Body of pancreas (tissue), 4 donors: ENCODE measurements at regions not wholly inside any gene's neighbourhood (a gene's known extent, or its start where the extent isn't known, plus 50 kb on each side); places are given as distances from the start of the nearest gene placed in this dataset.

Experiments used
- ATAC-seq: fragments of 150-250 bp; one replicate; pipeline ENCODE4 v1.9.1; 2016
- DNase-seq, 4 donors: peaks; one replicate each; pipeline ENCODE4 v3.0.0-alpha.2; 2019
- H3K27ac ChIP-seq, 4 donors: fragments of 200-600 bp; sonication (generic); 1 replicate in 3 of 4; 2 replicates in 1 of 4; pipeline versions ENCODE4 v1.5.1 to v1.6.1; 2016 to 2019; ENCODE audit warnings: mild to moderate bottlenecking in 1 of 4, mixed read lengths in 1 of 4, moderate library complexity in 1 of 4
- H3K27me3 ChIP-seq, 2 donors: fragments of 200-600 bp; sonication (generic); one replicate each; pipeline ENCODE4 v1.6.0; 2016; ENCODE audit warnings: mild to moderate bottlenecking in 1 of 2
- H3K36me3 ChIP-seq, 2 donors: fragments of 200-600 bp; sonication (generic); replicated peaks in 1 of 2; 2 replicates each; pipeline ENCODE4 v1.5.1; 2016; ENCODE audit warnings: low read depth in 2 of 2; ENCODE audit not compliant: insufficient read depth in 1 of 2
- H3K4me1 ChIP-seq: fragments of 200-600 bp; sonication (generic); one replicate; pipeline ENCODE4 v1.6.0; 2016
- H3K4me3 ChIP-seq, 2 donors: fragments of 200-600 bp; sonication (generic); 1 replicate in 1 of 2; 2 replicates in 1 of 2; pipeline ENCODE4 v1.5.1; 2016 to 2019
- H3K9me3 ChIP-seq, 3 donors: fragments of 200-600 bp; sonication (generic); 1 replicate in 2 of 3; 2 replicates in 1 of 3; pipeline ENCODE4 v1.5.1; 2016
- POLR2A ChIP-seq, 3 donors: fragments of 450-650 bp; IDR thresholded peaks; one replicate each; pipeline ENCODE4 v1.6.1; 2016; ENCODE audit warnings: antibody characterized with exemption in 3 of 3, mild to moderate bottlenecking in 2 of 3
- WGBS, 2 donors: methylation state at CpG; one replicate each; pipeline ENCODE4 v1.1.5; 2017; 5-methylcytosine and 5-hydroxymethylcytosine counted together
- intact Hi-C: fragments of 100-400 bp; cut with DNase I; formaldehyde crosslinking; loops from one replicate; pipeline ENCODE4 v1.15.1; 2023
- TF ChIP-seq, protein P1 (sequence below), 7 experiments: fragments of 450-650 bp in 4 of 7; fragments of 200-600 bp in 3 of 7; sonication (generic) in 3 of 7; IDR thresholded peaks; one replicate each; pipeline ENCODE4 v1.5.1; 2016 to 2019; ENCODE audit warnings: antibody characterized with exemption in 7 of 7

DNA sequence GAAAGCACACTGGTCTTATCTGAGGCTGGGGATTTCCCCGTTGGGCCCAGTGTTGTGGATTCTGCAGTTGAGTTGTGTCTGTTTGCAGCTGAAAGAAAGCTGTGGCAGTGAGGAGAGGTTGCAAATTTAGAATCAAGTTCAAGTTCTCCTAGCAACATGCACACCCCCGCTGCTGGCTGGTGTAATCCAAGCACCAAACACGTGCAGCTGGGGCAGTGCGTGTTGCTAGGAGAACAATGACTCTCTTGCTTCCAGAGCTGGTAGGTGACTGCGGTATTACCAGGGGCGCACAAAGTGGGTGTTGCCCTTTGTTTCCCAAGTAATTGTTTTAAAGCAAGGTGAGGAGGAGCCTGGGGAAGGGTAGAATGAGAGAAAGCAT, 91.5 kb downstream of the IER5 start:
- no peak overlapping the region for H3K27ac ChIP-seq
- TF ChIP-seq, protein P1, sequence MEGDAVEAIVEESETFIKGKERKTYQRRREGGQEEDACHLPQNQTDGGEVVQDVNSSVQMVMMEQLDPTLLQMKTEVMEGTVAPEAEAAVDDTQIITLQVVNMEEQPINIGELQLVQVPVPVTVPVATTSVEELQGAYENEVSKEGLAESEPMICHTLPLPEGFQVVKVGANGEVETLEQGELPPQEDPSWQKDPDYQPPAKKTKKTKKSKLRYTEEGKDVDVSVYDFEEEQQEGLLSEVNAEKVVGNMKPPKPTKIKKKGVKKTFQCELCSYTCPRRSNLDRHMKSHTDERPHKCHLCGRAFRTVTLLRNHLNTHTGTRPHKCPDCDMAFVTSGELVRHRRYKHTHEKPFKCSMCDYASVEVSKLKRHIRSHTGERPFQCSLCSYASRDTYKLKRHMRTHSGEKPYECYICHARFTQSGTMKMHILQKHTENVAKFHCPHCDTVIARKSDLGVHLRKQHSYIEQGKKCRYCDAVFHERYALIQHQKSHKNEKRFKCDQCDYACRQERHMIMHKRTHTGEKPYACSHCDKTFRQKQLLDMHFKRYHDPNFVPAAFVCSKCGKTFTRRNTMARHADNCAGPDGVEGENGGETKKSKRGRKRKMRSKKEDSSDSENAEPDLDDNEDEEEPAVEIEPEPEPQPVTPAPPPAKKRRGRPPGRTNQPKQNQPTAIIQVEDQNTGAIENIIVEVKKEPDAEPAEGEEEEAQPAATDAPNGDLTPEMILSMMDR (IDR thresholded peaks at IDR 0.05), result no peak
- no peak for TF ChIP-seq POLR2A (IDR thresholded peaks at IDR 0.05)
- intact Hi-C loops, result no loop called here
- DNase-seq (peak in 3 of 4 donors; percentile 29 to 55 (median 53)), ATAC-seq (peak; percentile 56)
- no peaks in the 10 kb centered on the region for H3K4me1 ChIP-seq
- H3K9me3 ChIP-seq, result no peaks in the 10 kb centered on the region
- 34 to 45% methylated on average over 6 of the region's 6 CpGs for whole genome bisulfite sequencing, 2 donors
- no peak overlapping the region for H3K4me3 ChIP-seq
- H3K27me3 ChIP-seq, result no peaks in the 10 kb centered on the region
- H3K36me3 ChIP-seq, result no peaks in the 10 kb centered on the region

GRCh38 chr1:181180407-181181031, 92.0 kb downstream of the IER5 start:
- DNase-seq (no peak), ATAC-seq (no peak)
- Histone ChIP-seq H3K27me3 (no peaks in the 10 kb centered on the region), H3K27ac (no peak overlapping the region), H3K4me1 (no peaks in the 10 kb centered on the region), H3K9me3 (no peaks in the 10 kb centered on the region), H3K4me3 (no peak overlapping the region), H3K36me3 (no peaks in the 10 kb centered on the region)
- intact Hi-C loops, result no loop called here
- 59 to 67% methylated on average over 11 of the region's 11 CpGs for WGBS, 2 donors
- TF ChIP-seq, protein P1 (IDR thresholded peaks at IDR 0.05), result no peak
- TF ChIP-seq POLR2A (IDR thresholded peaks at IDR 0.05), result no peak

- Histone ChIP-seq H3K27me3 (no peaks in the 10 kb centered on the region), H3K4me3 (no peak overlapping the region), H3K36me3 (no peaks in the 10 kb centered on the region), H3K9me3 (no peaks in the 10 kb centered on the region), H3K27ac (no peak overlapping the region), H3K4me1 (no peaks in the 10 kb centered on the region)
- 61% methylated on average over 11 of the region's 11 CpGs for WGBS, 2 donors
- intact Hi-C loops, result no loop called here
- TF ChIP-seq, protein P1 (IDR thresholded peaks at IDR 0.05), result no peak
- no peak for TF ChIP-seq POLR2A (IDR thresholded peaks at IDR 0.05)
- no peak for ATAC-seq
- no peak for DNase-seq
These were observed 93.5 kb downstream of the IER5 start for GRCh38 chr1:181181792-181182585.

DNA sequence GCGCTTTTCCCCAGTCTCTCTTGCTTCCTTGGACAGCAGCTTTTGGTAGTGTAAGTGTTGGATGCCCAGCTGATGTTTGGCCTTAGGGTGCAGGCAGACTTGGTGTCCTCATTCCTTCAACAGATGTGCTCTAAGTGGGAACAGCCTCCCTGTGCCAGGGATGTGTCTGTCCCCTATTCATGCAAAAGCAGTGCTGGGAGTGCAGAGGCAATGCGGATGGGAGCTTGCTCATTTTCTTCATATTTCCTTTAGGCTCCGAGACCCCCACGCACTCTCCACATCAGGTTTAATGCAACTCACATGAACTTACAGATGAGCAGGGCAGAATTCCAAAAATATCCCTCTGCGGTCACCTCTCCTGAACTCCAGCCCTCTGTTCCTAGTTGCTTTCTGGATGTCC, 96.1 kb downstream of the IER5 start:
- DNase-seq (no peak), ATAC-seq (no peak)
- H3K4me1 ChIP-seq, result peaks cover 2% of the 10 kb centered on the region
- whole genome bisulfite sequencing, 2 donors, result 77 to 79% methylated on average over 5 of the region's 5 CpGs
- TF ChIP-seq POLR2A (IDR thresholded peaks at IDR 0.05), result no peak
- TF ChIP-seq, protein P1 (IDR thresholded peaks at IDR 0.05), result no peak
- no peak overlapping the region for H3K4me3 ChIP-seq
- H3K27me3 ChIP-seq, result peaks cover 0 to 4% of the 10 kb centered on the region in 2 donors
- intact Hi-C loops, result no loop called here
- no peaks in the 10 kb centered on the region for H3K36me3 ChIP-seq
- H3K27ac ChIP-seq, result no peak overlapping the region
- H3K9me3 ChIP-seq, result no peaks in the 10 kb centered on the region
